ENCODE measurements at regions not wholly inside any gene's neighbourhood (a gene's known extent, or its start where the extent isn't known, plus 50 kb on each side); places are given as distances from the start of the nearest gene placed in this dataset.

GRCh38 chr18:25651553-25651952, 299.6 kb upstream of the ZNF521 start:
- TF ChIP-seq, protein P1, sequence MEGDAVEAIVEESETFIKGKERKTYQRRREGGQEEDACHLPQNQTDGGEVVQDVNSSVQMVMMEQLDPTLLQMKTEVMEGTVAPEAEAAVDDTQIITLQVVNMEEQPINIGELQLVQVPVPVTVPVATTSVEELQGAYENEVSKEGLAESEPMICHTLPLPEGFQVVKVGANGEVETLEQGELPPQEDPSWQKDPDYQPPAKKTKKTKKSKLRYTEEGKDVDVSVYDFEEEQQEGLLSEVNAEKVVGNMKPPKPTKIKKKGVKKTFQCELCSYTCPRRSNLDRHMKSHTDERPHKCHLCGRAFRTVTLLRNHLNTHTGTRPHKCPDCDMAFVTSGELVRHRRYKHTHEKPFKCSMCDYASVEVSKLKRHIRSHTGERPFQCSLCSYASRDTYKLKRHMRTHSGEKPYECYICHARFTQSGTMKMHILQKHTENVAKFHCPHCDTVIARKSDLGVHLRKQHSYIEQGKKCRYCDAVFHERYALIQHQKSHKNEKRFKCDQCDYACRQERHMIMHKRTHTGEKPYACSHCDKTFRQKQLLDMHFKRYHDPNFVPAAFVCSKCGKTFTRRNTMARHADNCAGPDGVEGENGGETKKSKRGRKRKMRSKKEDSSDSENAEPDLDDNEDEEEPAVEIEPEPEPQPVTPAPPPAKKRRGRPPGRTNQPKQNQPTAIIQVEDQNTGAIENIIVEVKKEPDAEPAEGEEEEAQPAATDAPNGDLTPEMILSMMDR (IDR thresholded peaks at IDR 0.05; ENCODE audit: insufficient read depth in 1 of 2, low read depth in 1 of 2, low read length in 1 of 2, severe bottlenecking in 1 of 2, unreplicated experiment in 1 of 2): no peak
- Histone ChIP-seq H3K27me3 (replicated peaks; ENCODE audit: control insufficient read depth, insufficient read depth, low read length) (no peaks in the 10 kb centered on the region), H3K36me3 (ENCODE audit: control insufficient read depth, insufficient read depth, low read length) (no peaks in the 10 kb centered on the region), H3K9me3 (no peaks in the 10 kb centered on the region), H3K4me1 (no peaks in the 10 kb centered on the region), H3K4me3 (ENCODE audit: low read depth, low read length) (no peak overlapping the region)
- Mint-ChIP-seq H3K9me3 (ENCODE audit: unreplicated experiment) (no peaks in the 10 kb centered on the region), H3K27ac (ENCODE audit: unreplicated experiment) (no peak overlapping the region), H3K4me1 (ENCODE audit: low read depth, unreplicated experiment) (no peaks in the 10 kb centered on the region), H3K27me3 (ENCODE audit: insufficient read depth, unreplicated experiment) (peaks cover 2% of the 10 kb centered on the region), H3K4me3 (ENCODE audit: unreplicated experiment) (no peak overlapping the region), H3K36me3 (ENCODE audit: insufficient read depth, unreplicated experiment) (no peaks in the 10 kb centered on the region)
- ChIA-PET POLR2A (no interaction called here), CTCF (no interaction called here)
- no TSS peak for BruUV-seq (replicated peaks)
- DNase-seq: no peak
- intact Hi-C loops (cut with micrococcal nuclease; ENCODE audit: unreplicated experiment): no loop called here

DNA sequence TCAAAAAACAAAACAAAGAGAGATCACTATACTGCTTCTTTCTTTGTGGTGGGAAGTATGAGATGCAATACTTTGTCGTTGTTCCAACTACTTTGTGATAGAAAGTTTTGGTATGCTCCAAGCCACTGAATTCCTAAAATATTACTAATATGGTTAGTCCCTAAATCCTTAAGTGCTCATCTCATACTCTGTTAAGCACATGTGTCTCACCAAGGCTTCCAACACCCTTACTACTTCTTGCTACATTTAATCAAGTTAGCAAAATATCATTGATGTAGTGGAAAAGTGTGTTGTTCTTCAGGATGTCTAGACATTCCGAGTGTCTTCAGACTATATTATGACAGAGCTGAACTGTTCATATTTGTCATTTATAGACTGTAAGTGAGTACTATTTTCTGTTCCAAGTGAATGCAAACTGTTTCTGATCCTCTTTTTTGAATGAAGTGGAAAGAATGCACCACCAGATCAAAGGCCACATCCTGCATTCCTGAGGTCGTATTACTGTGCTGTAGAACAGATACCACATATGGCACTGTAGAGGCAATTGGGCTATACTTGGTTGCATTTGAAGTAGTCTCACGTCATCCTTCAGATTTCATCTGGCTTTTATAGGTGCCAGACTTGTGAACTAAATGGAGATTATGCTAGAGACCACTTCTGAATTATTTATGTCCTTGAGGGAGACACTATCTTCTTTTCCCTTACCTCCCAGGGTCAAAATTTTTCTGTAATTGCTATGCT, 298.4 kb upstream of the ZNF521 start:
- BruUV-seq (replicated peaks): no TSS peak
- Mint-ChIP-seq H3K27me3 (ENCODE audit: insufficient read depth, unreplicated experiment) (peaks cover 2% of the 10 kb centered on the region), H3K27ac (ENCODE audit: unreplicated experiment) (no peak overlapping the region), H3K9me3 (ENCODE audit: unreplicated experiment) (no peaks in the 10 kb centered on the region), H3K4me3 (ENCODE audit: unreplicated experiment) (no peak overlapping the region), H3K4me1 (ENCODE audit: low read depth, unreplicated experiment) (no peaks in the 10 kb centered on the region), H3K36me3 (ENCODE audit: insufficient read depth, unreplicated experiment) (no peaks in the 10 kb centered on the region)
- DNase-seq: no peak
- CTCF ChIA-PET: no interaction called here
- TF ChIP-seq, protein P1 (IDR thresholded peaks at IDR 0.05; ENCODE audit: insufficient read depth in 1 of 2, low read depth in 1 of 2, low read length in 1 of 2, severe bottlenecking in 1 of 2, unreplicated experiment in 1 of 2): no peak
- no peaks in the 10 kb centered on the region for H3K27me3 ChIP-seq (replicated peaks; ENCODE audit: control insufficient read depth, insufficient read depth, low read length)
- intact Hi-C loops (cut with micrococcal nuclease; ENCODE audit: unreplicated experiment): no loop called here
- H3K4me1 ChIP-seq: no peaks in the 10 kb centered on the region
- H3K36me3 ChIP-seq (ENCODE audit: control insufficient read depth, insufficient read depth, low read length): no peaks in the 10 kb centered on the region
- no peak overlapping the region for H3K4me3 ChIP-seq (ENCODE audit: low read depth, low read length)
- H3K9me3 ChIP-seq: no peaks in the 10 kb centered on the region
- POLR2A ChIA-PET: no interaction called here

DNA sequence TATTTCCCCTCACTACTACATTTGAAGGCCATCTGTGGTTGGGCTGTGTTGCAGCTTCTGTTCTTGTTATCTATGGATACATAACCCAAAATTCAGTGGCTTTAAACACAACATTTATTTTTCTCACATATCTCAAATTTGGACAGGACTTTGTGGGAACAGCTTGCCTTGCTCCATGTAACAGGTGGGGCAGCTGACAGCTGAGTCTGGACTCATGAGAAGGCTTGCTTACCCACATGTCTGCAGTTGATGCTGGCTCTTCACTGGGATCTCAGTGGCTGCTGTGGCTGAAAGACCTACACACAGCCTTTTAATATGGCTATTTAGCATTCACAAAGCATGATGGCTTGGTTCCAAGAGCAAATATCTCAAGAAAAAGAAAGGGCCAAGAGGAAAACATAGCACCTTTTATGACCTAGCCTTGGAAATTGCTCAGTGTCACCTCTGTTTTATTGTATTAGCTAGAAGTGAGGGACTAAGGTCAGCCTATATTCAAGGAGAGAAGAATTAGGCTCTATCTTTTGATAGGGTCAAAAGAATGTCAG, 296.8 kb upstream of the ZNF521 start:
- DNase-seq: no peak
- no peaks in the 10 kb centered on the region for H3K9me3 Mint-ChIP-seq (ENCODE audit: unreplicated experiment)
- no peaks in the 10 kb centered on the region for H3K4me1 Mint-ChIP-seq (ENCODE audit: low read depth, unreplicated experiment)
- ChIA-PET POLR2A (no interaction called here), CTCF (no interaction called here)
- H3K4me3 Mint-ChIP-seq (ENCODE audit: unreplicated experiment): no peak overlapping the region
- TF ChIP-seq, protein P1 (IDR thresholded peaks at IDR 0.05; ENCODE audit: insufficient read depth in 1 of 2, low read depth in 1 of 2, low read length in 1 of 2, severe bottlenecking in 1 of 2, unreplicated experiment in 1 of 2): no peak
- Histone ChIP-seq H3K27me3 (replicated peaks; ENCODE audit: control insufficient read depth, insufficient read depth, low read length) (no peaks in the 10 kb centered on the region), H3K4me1 (no peaks in the 10 kb centered on the region), H3K36me3 (ENCODE audit: control insufficient read depth, insufficient read depth, low read length) (no peaks in the 10 kb centered on the region), H3K9me3 (no peaks in the 10 kb centered on the region), H3K4me3 (ENCODE audit: low read depth, low read length) (no peak overlapping the region)
- no peak overlapping the region for H3K27ac Mint-ChIP-seq (ENCODE audit: unreplicated experiment)
- intact Hi-C loops (cut with micrococcal nuclease; ENCODE audit: unreplicated experiment): no loop called here
- H3K27me3 Mint-ChIP-seq (ENCODE audit: insufficient read depth, unreplicated experiment): no peaks in the 10 kb centered on the region
- no peaks in the 10 kb centered on the region for H3K36me3 Mint-ChIP-seq (ENCODE audit: insufficient read depth, unreplicated experiment)
- BruUV-seq (replicated peaks): no TSS peak
